GM23248 (cell line): ENCODE measurements at regions not wholly inside any gene's neighbourhood (a gene's known extent, or its start where the extent isn't known, plus 50 kb on each side); places are given as distances from the start of the nearest gene placed in this dataset.

Experiments
- DNase-seq: peaks from one replicate; pipeline ENCODE4 v3.0.0-alpha.2; 2015
- H2AFZ ChIP-seq: fragments of 200-600 bp; sonication (generic); 2 replicates; pipeline ENCODE4 v1.6.1; 2016; ENCODE audit warnings: antibody characterized with exemption
- H3F3A ChIP-seq: fragments of 200-600 bp; sonication (generic); 2 replicates; pipeline ENCODE4 v1.6.1; 2016; ENCODE audit warnings: mild to moderate bottlenecking, antibody characterized with exemption, mixed run types; ENCODE audit not compliant: insufficient read depth
- H3K27ac ChIP-seq: fragments of 200-600 bp; sonication (generic); 2 replicates; pipeline ENCODE4 v1.5.1; 2016; ENCODE audit warnings: mild to moderate bottlenecking
- H3K27me3 ChIP-seq: fragments of 200-600 bp; sonication (generic); replicated peaks from 2 replicates; pipeline ENCODE4 v1.6.1; 2016; ENCODE audit warnings: mild to moderate bottlenecking; ENCODE audit not compliant: insufficient read depth
- H3K36me3 ChIP-seq: fragments of 200-600 bp; sonication (generic); 2 replicates; pipeline ENCODE4 v1.6.1; 2016; ENCODE audit warnings: low read depth, mild to moderate bottlenecking
- H3K4me1 ChIP-seq: fragments of 200-600 bp; sonication (generic); 2 replicates; pipeline ENCODE4 v1.6.1; 2016; ENCODE audit warnings: mild to moderate bottlenecking; ENCODE audit not compliant: insufficient read depth
- H3K4me2 ChIP-seq: fragments of 200-600 bp; sonication (generic); one replicate; pipeline ENCODE4 v1.6.1; 2016; ENCODE audit warnings: mild to moderate bottlenecking; ENCODE audit not compliant: unreplicated experiment
- H3K4me3 ChIP-seq: fragments of 200-600 bp; sonication (generic); 2 replicates; pipeline ENCODE4 v1.5.1; 2016; ENCODE audit warnings: mild to moderate bottlenecking
- H3K79me2 ChIP-seq: fragments of 200-600 bp; sonication (generic); 2 replicates; pipeline ENCODE4 v1.6.1; 2016; ENCODE audit warnings: mild to moderate bottlenecking; ENCODE audit not compliant: insufficient read depth
- H3K9ac ChIP-seq: fragments of 200-600 bp; sonication (generic); 2 replicates; pipeline ENCODE4 v1.6.1; 2016; ENCODE audit warnings: mild to moderate bottlenecking
- H3K9me2 ChIP-seq: fragments of 200-600 bp; sonication (generic); 2 replicates; pipeline ENCODE4 v1.6.1; 2016; ENCODE audit warnings: mixed run types, mild to moderate bottlenecking, moderate library complexity; ENCODE audit not compliant: insufficient read depth
- H3K9me3 ChIP-seq: fragments of 200-600 bp; sonication (generic); one replicate; pipeline ENCODE4 v1.6.1; 2017; ENCODE audit warnings: low read depth
- H4K20me1 ChIP-seq: fragments of 200-600 bp; sonication (generic); 2 replicates; pipeline ENCODE4 v1.6.0; 2016; ENCODE audit not compliant: insufficient read depth
- EZH2 ChIP-seq: fragments of 200-600 bp; sonication (generic); IDR thresholded peaks from 2 replicates; pipeline ENCODE4 v1.6.1; 2018; ENCODE audit warnings: antibody characterized with exemption, mild to moderate bottlenecking; ENCODE audit not compliant: insufficient read depth, poor library complexity, severe bottlenecking
- EZH2phosphoT487 ChIP-seq: fragments of 200-600 bp; sonication (generic); IDR thresholded peaks from 2 replicates; pipeline ENCODE4 v1.6.1; 2018; ENCODE audit warnings: antibody characterized with exemption, moderate library complexity, mild to moderate bottlenecking, low read depth; ENCODE audit not compliant: insufficient read depth
- WGBS, 2 experiments: methylation state at CpG; one replicate each; pipeline ENCODE4 v1.1.6; 2015 to 2017; ENCODE audit warnings: low lambda C conversion rate in 2 of 2, low coverage in 1 of 2; ENCODE audit errors: missing lambda C conversion rate in 2 of 2; 5-methylcytosine and 5-hydroxymethylcytosine counted together
- in situ Hi-C: fragments of 300-500 bp; cut with MboI; formaldehyde crosslinking; loops from 2 replicates; pipeline ENCODE4 v1.15.0; 2020

DNA sequence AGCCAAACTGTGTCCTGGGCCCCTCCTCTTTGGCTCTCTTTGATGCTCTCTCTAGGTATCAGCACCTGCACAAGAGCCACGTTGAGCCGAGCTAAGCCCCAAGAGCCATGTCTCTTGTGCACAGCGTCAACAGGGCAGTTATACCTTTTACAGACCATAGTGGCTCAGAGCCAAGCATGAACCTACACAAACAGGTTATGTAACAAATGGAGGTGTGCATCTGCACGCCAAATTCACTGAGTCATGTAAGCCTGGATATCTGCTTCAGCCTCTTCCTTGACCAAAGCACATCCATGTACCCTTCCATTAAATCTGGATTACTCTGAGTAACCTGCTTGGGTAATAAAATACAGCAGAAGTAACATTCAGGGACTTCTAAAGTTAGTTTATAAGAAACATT lies 509.7 kb downstream of the NAV3 start:
- H3K4me2 ChIP-seq, result no peak overlapping the region
- WGBS, 2 experiments, result 79 to 82% methylated on average over 4 of the region's 4 CpGs
- no peaks in the 10 kb centered on the region for H3K9me2 ChIP-seq
- TF ChIP-seq EZH2 (no peak), EZH2phosphoT487 (no peak)
- no peaks in the 10 kb centered on the region for H3K9me3 ChIP-seq
- no peaks in the 10 kb centered on the region for H3K79me2 ChIP-seq
- no peaks in the 10 kb centered on the region for H3K27me3 ChIP-seq
- no peak overlapping the region for H3K27ac ChIP-seq
- H3K4me1 ChIP-seq, result no peaks in the 10 kb centered on the region
- DNase-seq, result no peak
- in situ Hi-C loops, result no loop called here
- no peak overlapping the region for H3K4me3 ChIP-seq
- H3K9ac ChIP-seq, result no peak overlapping the region
- no peak overlapping the region for H2AFZ ChIP-seq
- no peaks in the 10 kb centered on the region for H3F3A ChIP-seq
- no peaks in the 10 kb centered on the region for H3K36me3 ChIP-seq
- no peaks in the 10 kb centered on the region for H4K20me1 ChIP-seq

DNA sequence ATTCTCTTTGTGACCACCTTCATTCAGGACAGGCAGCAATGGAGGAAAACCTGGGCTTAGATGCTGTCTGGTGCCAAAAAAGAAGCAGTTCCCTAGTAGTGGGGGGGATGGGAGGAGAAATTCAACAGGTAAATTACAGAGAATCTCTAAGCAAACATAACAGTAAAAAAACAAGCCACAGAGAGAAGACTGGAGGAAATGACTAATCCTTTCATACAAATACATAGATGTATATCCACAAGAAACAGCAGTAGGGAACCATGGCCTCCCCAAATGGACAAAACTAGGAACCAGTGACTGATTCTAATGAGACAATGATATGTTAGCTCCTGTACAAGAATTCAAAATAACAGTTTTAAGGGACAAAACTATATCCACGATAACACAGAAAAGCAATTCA lies 513.0 kb downstream of the NAV3 start:
- H3K4me2 ChIP-seq, result no peak overlapping the region
- no peaks in the 10 kb centered on the region for H4K20me1 ChIP-seq
- no peaks in the 10 kb centered on the region for H3K79me2 ChIP-seq
- H3K9ac ChIP-seq, result no peak overlapping the region
- H3F3A ChIP-seq, result no peaks in the 10 kb centered on the region
- H3K9me2 ChIP-seq, result no peaks in the 10 kb centered on the region
- no peak for DNase-seq
- H3K36me3 ChIP-seq, result no peaks in the 10 kb centered on the region
- 33 to 37% methylated on average over 1 of the region's 1 CpG for WGBS, 2 experiments
- no peak overlapping the region for H3K4me3 ChIP-seq
- no peaks in the 10 kb centered on the region for H3K4me1 ChIP-seq
- H3K27me3 ChIP-seq, result no peaks in the 10 kb centered on the region
- H3K27ac ChIP-seq, result no peak overlapping the region
- TF ChIP-seq EZH2, result no peak
- no peak for TF ChIP-seq EZH2phosphoT487
- H3K9me3 ChIP-seq, result peaks cover 4% of the 10 kb centered on the region
- in situ Hi-C loops, result no loop called here
- H2AFZ ChIP-seq, result no peak overlapping the region

GRCh38 chr12:78359520-78359919 lies 505.1 kb upstream of the SYT1 start:
- Histone ChIP-seq H3K9ac (no peak overlapping the region), H3K27ac (no peak overlapping the region), H3K9me3 (no peaks in the 10 kb centered on the region), H3K4me1 (peaks cover 9% of the 10 kb centered on the region; the same call in 1 of the 2 replicates), H3K9me2 (no peaks in the 10 kb centered on the region), H3F3A (0 out of 2 replicates have a peak, but pooled peaks cover 4% of the 10 kb centered on the region), H3K36me3 (no peaks in the 10 kb centered on the region), H3K27me3 (no peaks in the 10 kb centered on the region), H4K20me1 (no peaks in the 10 kb centered on the region), H2AFZ (0 out of 2 replicates have a peak overlapping the region, but pooled peaks have one; percentile 19), H3K4me3 (no peak overlapping the region), H3K4me2 (no peak overlapping the region), H3K79me2 (no peaks in the 10 kb centered on the region)
- in situ Hi-C loops, result no loop called here
- no peak for TF ChIP-seq EZH2
- TF ChIP-seq EZH2phosphoT487, result no peak
- peak; percentile 78 for DNase-seq
- WGBS, 2 experiments, result 43 to 55% methylated on average over 1 of the region's 1 CpG

DNA sequence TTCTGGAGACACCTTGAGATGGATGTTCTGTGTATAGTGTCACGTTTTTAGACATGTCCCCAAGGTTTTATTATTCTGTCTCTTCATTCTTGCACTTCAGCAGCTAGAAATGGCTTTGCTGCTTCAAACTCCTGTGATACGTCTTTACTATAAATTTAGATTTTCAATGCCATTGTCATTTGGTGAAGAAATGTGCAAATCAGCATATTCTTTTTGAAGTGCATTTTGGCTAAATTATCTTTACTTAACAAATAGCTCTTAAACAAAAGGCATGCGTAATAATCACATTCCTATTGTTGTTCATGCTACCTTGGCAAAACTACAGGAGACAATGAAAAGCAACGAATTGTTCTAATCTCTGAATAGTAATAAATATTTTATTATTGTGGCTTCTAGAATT lies 502.9 kb upstream of the SYT1 start:
- TF ChIP-seq EZH2phosphoT487, result no peak
- TF ChIP-seq EZH2, result no peak
- Histone ChIP-seq H3K4me2 (no peak overlapping the region), H3K27me3 (no peaks in the 10 kb centered on the region), H3K9ac (no peak overlapping the region), H2AFZ (no peak overlapping the region), H3K36me3 (no peaks in the 10 kb centered on the region), H3K4me3 (no peak overlapping the region), H3K79me2 (no peaks in the 10 kb centered on the region), H3K9me3 (no peaks in the 10 kb centered on the region), H3K9me2 (no peaks in the 10 kb centered on the region), H3K27ac (no peak overlapping the region), H3K4me1 (peaks cover 9% of the 10 kb centered on the region; the same call in 1 of the 2 replicates), H4K20me1 (no peaks in the 10 kb centered on the region), H3F3A (0 out of 2 replicates have a peak, but pooled peaks cover 4% of the 10 kb centered on the region)
- no peak for DNase-seq
- WGBS, 2 experiments, result 64 to 65% methylated on average over 4 of the region's 4 CpGs
- in situ Hi-C loops, result no loop called here

- no peak for DNase-seq
- no peak overlapping the region for H3K27ac ChIP-seq
- no peak overlapping the region for H3K9ac ChIP-seq
- no peaks in the 10 kb centered on the region for H3K4me1 ChIP-seq
- no peak overlapping the region for H3K4me3 ChIP-seq
- in situ Hi-C loops, result no loop called here
- H3K79me2 ChIP-seq, result no peaks in the 10 kb centered on the region
- H3K27me3 ChIP-seq, result no peaks in the 10 kb centered on the region
- 91 to 95% methylated on average over 3 of the region's 3 CpGs for WGBS, 2 experiments
- H3K9me2 ChIP-seq, result no peaks in the 10 kb centered on the region
- H2AFZ ChIP-seq, result no peak overlapping the region
- TF ChIP-seq EZH2 (no peak), EZH2phosphoT487 (no peak)
- no peaks in the 10 kb centered on the region for H3F3A ChIP-seq
- no peaks in the 10 kb centered on the region for H3K36me3 ChIP-seq
- no peaks in the 10 kb centered on the region for H3K9me3 ChIP-seq
- H3K4me2 ChIP-seq, result no peak overlapping the region
- no peaks in the 10 kb centered on the region for H4K20me1 ChIP-seq
Measured at GRCh38 chr12:78371284-78371683, 493.3 kb upstream of the SYT1 start.
